BJ (cell line): ENCODE measurements at regions not wholly inside any gene's neighbourhood (a gene's known extent, or its start where the extent isn't known, plus 50 kb on each side); places are given as distances from the start of the nearest gene placed in this dataset.

Experiments
- CTCF ChIA-PET: fragments of 350-600 bp; formaldehyde crosslinking; extraction: SDS; loops from one replicate; lab custom pipeline; 2021; ENCODE audit warnings: antibody characterized with exemption, inconsistent platforms; lab: Yijun Ruan, JAX
- POLR2A ChIA-PET: fragments of 300-600 bp; sonication (Branson Sonifier 250); formaldehyde crosslinking; extraction: SDS; loops from one replicate; lab custom pipeline; 2021; ENCODE audit warnings: antibody characterized with exemption; lab: Charles Lee
- DNase-seq: peaks from one replicate; pipeline ENCODE4 v3.0.0-alpha.2; 2011; ENCODE audit warnings: low read depth
- H3K27me3 ChIP-seq: 2 replicates; pipeline ENCODE4 v1.6.0; 2011; ENCODE audit warnings: low read length; ENCODE audit not compliant: control insufficient read depth, insufficient read depth
- H3K36me3 ChIP-seq: 2 replicates; pipeline ENCODE4 v1.5.1; 2011; ENCODE audit warnings: low read length; ENCODE audit not compliant: control insufficient read depth, insufficient read depth
- H3K4me3 ChIP-seq: 2 replicates; pipeline ENCODE4 v1.5.1; 2011; ENCODE audit warnings: low read depth, mild to moderate bottlenecking, control low read depth, low read length
- TF ChIP-seq, protein P1 (sequence below): IDR thresholded peaks from 2 replicates; pipeline ENCODE4 v1.5.1; 2011; ENCODE audit warnings: low read depth, mild to moderate bottlenecking, control low read depth, inconsistent platforms, low read length, moderate library complexity; ENCODE audit not compliant: insufficient read depth

DNA sequence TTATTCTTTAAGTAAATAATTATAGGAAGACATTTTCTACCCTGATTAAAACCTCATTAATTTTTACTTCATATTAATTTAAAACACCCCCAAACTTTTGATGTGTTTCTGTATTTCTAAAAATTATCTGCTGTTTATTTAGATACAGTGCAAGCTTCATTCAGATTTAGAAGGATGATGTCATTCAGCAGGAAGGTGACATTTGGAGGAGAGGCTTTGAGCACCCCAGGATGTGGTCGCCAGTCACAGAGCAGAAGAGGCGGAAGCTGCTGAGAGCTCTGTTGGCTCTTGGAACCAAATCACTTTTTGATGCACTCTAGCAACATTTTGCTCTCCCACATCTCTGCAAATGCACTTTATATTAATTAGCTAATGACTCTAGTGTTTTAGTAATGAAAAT is 233.9 kb upstream of the CACNA2D1 start:
- ChIA-PET CTCF (no interaction called here), POLR2A (no interaction called here)
- no peak overlapping the region for H3K4me3 ChIP-seq
- no peak for DNase-seq
- no peaks in the 10 kb centered on the region for H3K27me3 ChIP-seq
- TF ChIP-seq, protein P1, sequence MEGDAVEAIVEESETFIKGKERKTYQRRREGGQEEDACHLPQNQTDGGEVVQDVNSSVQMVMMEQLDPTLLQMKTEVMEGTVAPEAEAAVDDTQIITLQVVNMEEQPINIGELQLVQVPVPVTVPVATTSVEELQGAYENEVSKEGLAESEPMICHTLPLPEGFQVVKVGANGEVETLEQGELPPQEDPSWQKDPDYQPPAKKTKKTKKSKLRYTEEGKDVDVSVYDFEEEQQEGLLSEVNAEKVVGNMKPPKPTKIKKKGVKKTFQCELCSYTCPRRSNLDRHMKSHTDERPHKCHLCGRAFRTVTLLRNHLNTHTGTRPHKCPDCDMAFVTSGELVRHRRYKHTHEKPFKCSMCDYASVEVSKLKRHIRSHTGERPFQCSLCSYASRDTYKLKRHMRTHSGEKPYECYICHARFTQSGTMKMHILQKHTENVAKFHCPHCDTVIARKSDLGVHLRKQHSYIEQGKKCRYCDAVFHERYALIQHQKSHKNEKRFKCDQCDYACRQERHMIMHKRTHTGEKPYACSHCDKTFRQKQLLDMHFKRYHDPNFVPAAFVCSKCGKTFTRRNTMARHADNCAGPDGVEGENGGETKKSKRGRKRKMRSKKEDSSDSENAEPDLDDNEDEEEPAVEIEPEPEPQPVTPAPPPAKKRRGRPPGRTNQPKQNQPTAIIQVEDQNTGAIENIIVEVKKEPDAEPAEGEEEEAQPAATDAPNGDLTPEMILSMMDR: no peak
- H3K36me3 ChIP-seq: no peaks in the 10 kb centered on the region

DNA sequence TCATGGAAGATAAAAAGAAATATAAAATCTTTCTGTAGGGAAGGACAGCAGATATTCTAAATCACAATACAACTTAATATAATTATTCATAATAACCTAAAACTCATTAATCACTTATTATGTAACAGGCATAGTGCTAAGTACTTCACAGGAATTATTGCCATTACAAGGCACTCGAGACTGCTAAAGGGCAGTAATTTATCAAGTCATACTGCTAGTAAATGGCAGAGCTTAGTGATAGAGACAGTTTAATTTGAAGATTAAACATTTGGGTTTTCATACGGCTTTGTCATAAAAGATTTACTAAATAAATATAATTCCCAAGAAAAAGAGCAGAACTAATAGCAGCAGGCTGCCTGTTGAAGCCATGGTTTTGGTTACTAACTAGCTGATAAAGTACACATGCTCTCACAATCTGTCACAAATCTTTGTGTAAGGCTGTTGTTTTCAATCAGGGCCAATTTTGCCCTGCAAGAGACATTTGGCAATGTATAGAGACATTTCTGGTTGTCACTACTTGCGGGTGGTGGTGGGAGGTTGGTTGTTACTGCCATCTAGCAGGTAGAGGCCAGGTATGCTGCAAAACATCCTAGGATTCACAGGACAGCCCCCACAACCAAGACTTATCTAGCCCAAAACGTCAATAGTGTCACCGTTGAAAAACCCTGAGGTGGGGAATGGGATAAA is 233.3 kb upstream of the CACNA2D1 start:
- TF ChIP-seq, protein P1: no peak
- POLR2A ChIA-PET: no interaction called here
- no peak overlapping the region for H3K4me3 ChIP-seq
- CTCF ChIA-PET: no interaction called here
- no peaks in the 10 kb centered on the region for H3K27me3 ChIP-seq
- no peaks in the 10 kb centered on the region for H3K36me3 ChIP-seq
- DNase-seq: no peak

DNA sequence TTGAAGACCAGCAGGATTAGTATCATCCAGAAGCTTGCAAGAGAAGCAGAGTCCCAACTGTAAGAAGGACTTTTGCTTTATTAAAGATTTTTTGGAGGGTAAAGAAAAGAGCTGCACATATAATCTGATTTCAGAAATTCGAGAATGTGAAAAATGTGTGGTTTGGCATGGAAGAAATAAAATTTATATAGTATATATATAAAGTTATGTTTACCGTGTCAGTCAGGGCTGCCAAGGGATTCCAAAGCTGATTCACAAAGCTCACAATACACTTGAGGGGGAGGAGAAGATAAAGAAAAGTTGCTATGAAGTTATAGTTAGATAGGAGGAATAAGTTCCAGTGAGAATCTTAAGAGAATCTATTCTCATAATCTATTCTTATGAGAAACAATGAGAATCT is 231.8 kb upstream of the CACNA2D1 start:
- Histone ChIP-seq H3K36me3 (no peaks in the 10 kb centered on the region), H3K27me3 (no peaks in the 10 kb centered on the region), H3K4me3 (no peak overlapping the region)
- TF ChIP-seq, protein P1: no peak
- no peak for DNase-seq
- ChIA-PET POLR2A (no interaction called here), CTCF (no interaction called here)

DNA sequence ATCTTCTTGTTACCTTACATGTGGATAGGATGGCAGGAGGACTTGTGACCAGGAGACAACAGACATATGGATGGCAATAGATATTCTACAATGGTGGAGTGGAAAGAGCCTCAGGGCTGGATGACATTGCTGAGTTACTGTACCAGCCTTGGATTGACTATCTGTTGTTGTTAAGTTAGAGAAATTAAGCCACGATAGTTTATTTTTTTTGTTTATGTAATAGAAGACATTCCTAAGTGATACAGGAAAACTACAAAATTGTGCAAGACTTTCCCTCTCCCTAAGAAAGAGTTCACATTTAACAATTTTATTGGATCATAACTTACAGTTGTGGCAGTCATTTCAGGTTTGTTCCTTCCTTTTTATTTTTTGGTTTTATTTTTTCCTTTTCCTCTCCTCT is 230.7 kb upstream of the CACNA2D1 start:
- no peak for DNase-seq
- ChIA-PET POLR2A (no interaction called here), CTCF (no interaction called here)
- Histone ChIP-seq H3K36me3 (no peaks in the 10 kb centered on the region), H3K27me3 (no peaks in the 10 kb centered on the region), H3K4me3 (no peak overlapping the region)
- TF ChIP-seq, protein P1: no peak

DNA sequence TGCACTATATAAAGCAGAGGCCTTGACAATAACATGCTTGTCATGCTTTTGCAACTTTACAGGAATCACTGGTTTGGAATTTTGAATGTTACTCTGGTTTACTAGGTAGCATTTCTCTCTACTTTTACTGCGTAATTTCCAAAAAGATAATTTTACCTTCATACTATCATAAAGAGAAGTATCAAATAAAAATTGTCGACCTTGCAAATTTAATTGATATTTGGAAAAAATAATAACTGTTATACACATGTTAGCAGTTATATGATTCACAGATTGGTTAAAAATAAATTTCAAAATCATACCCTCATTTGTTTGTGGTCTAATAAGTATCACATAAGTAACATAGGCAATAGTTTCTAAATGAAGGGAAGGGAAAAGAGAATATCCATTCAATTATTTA is 228.5 kb upstream of the CACNA2D1 start:
- TF ChIP-seq, protein P1: no peak
- no peak for DNase-seq
- no peak overlapping the region for H3K4me3 ChIP-seq
- ChIA-PET CTCF (interaction anchor here (0.7 to 1.2 kb wide), 2 partner anchors 12 to 16 kb away, joined by 3 read pairs; no protein-coding TSS in a partner anchor), POLR2A (no interaction called here)
- no peaks in the 10 kb centered on the region for H3K27me3 ChIP-seq
- H3K36me3 ChIP-seq: no peaks in the 10 kb centered on the region
